ENCODE measurements at regions not wholly inside any gene's neighbourhood (a gene's known extent, or its start where the extent isn't known, plus 50 kb on each side); places are given as distances from the start of the nearest gene placed in this dataset.

GRCh38 chr3:103403191-103403590 is 968.4 kb downstream of the ZPLD1 start:
- no peak for TF ChIP-seq CTCF (IDR thresholded peaks at IDR 0.05)
- TF ChIP-seq TCF7L2 (IDR thresholded peaks at IDR 0.05; ENCODE audit: low read depth, low read length) = no peak
- TF ChIP-seq POLR2AphosphoS5 (IDR thresholded peaks at IDR 0.05; ENCODE audit: low read depth, low read length) = no peak
- TF ChIP-seq REST (IDR thresholded peaks at IDR 0.05; ENCODE audit: insufficient read depth in 1 of 2, low read depth in 2 of 2, low read length in 1 of 2) = no peak
- TF ChIP-seq SIN3A (IDR thresholded peaks at IDR 0.05; ENCODE audit: borderline replicate concordance, insufficient read depth, low read depth, low read length) = no peak
